Type B pancreatic cell (in vitro differentiated cells): ENCODE measurements at regions not wholly inside any gene's neighbourhood (a gene's known extent, or its start where the extent isn't known, plus 50 kb on each side); places are given as distances from the start of the nearest gene placed in this dataset.

Experiments used
- DNase-seq: peaks from one replicate; pipeline ENCODE4 v3.0.0; 2021; ENCODE audit warnings: mixed read lengths; ENCODE audit not compliant: unreplicated experiment; ENCODE audit errors: extremely low spot score
- H3K27ac Mint-ChIP-seq: 2 replicates; pipeline ENCODE4 v1.8.0; 2021; ENCODE audit warnings: mild to moderate bottlenecking, mixed read lengths
- H3K27me3 Mint-ChIP-seq: 2 replicates; pipeline ENCODE4 v1.8.0; 2021; ENCODE audit warnings: mixed read lengths
- H3K36me3 Mint-ChIP-seq: 2 replicates; pipeline ENCODE4 v1.8.0; 2021; ENCODE audit warnings: mixed read lengths
- H3K4me1 Mint-ChIP-seq: one replicate; pipeline ENCODE4 v1.8.0; 2021; ENCODE audit warnings: mixed read lengths; ENCODE audit not compliant: unreplicated experiment
- H3K4me3 Mint-ChIP-seq: 2 replicates; pipeline ENCODE4 v1.8.0; 2021; ENCODE audit warnings: mild to moderate bottlenecking, mixed read lengths
- H3K9me3 Mint-ChIP-seq: 2 replicates; pipeline ENCODE4 v1.8.0; 2021; ENCODE audit warnings: mixed read lengths
- CTCF ChIP-seq: fragments of 200-600 bp; sonication (generic); conservative IDR thresholded peaks from 2 replicates; pipeline ENCODE4 v1.5.0; 2021; ENCODE audit warnings: antibody characterized with exemption, mild to moderate bottlenecking

- peaks cover 32% of the 10 kb centered on the region for H3K9me3 Mint-ChIP-seq
- H3K36me3 Mint-ChIP-seq: peaks cover 12% of the 10 kb centered on the region
Measured at GRCh38 chr13:33480561-33480960, 195.0 kb upstream of the STARD13 start.

DNA sequence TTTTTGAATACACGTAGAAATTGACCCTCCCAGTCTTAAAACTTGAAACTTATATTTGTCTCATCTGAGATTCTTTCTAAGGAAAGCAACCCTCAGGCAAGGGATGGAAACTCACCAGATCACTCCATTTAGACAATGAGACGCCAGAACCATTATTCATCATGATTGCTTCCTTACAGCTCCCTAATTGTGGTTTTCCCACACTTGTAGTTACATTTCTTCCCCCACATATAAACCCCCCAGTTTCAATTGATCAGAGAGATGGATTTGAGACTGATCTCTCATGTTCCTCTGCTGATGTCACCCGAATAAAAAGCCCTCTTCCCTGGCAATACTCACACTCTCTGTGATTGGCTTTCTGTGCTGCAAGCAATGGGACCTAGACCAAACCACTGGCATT is 197.9 kb upstream of the STARD13 start:
- no peak for DNase-seq
- H3K4me1 Mint-ChIP-seq: no peaks in the 10 kb centered on the region
- peaks cover 7% of the 10 kb centered on the region for H3K36me3 Mint-ChIP-seq
- no peak overlapping the region for H3K4me3 Mint-ChIP-seq
- peaks cover 5% of the 10 kb centered on the region for H3K27me3 Mint-ChIP-seq
- H3K9me3 Mint-ChIP-seq: peaks cover 20% of the 10 kb centered on the region
- no peak for TF ChIP-seq CTCF
- H3K27ac Mint-ChIP-seq: no peak overlapping the region

More at GRCh38 chr13:33480561-33480960, 195.0 kb upstream of the STARD13 start:
- Mint-ChIP-seq H3K27me3 (no peaks in the 10 kb centered on the region), H3K4me3 (no peak overlapping the region), H3K4me1 (no peaks in the 10 kb centered on the region), H3K27ac (no peak overlapping the region)
- no peak for TF ChIP-seq CTCF
- DNase-seq: no peak

DNA sequence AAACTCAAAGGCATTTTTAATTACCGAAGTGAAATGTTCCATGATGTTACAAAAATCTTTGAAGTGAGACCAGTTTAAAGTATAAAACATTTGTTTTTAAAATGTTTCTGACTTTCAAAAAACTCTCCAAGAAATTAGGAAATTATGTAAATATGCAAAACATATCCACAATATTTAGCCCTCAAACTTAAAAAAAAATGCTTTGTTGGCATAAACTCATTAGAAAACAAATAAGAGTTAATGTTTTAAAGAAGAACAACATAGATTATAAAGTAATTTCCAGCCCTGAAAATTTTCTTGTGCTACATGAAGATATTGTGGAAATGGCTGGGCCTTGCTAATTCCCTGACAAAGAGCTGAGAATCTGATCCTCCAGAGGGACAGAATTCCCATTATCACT is 199.7 kb upstream of the STARD13 start:
- Mint-ChIP-seq H3K27ac (no peak overlapping the region), H3K27me3 (peaks cover 5% of the 10 kb centered on the region), H3K4me1 (no peaks in the 10 kb centered on the region), H3K4me3 (no peak overlapping the region), H3K9me3 (peaks cover 16% of the 10 kb centered on the region), H3K36me3 (peaks cover 7% of the 10 kb centered on the region)
- no peak for DNase-seq
- TF ChIP-seq CTCF: no peak

- H3K4me3 Mint-ChIP-seq: no peak overlapping the region
- H3K27ac Mint-ChIP-seq: no peak overlapping the region
- peaks cover 16% of the 10 kb centered on the region for H3K9me3 Mint-ChIP-seq
- H3K36me3 Mint-ChIP-seq: peaks cover 7% of the 10 kb centered on the region
- no peaks in the 10 kb centered on the region for H3K4me1 Mint-ChIP-seq
- peaks cover 5% of the 10 kb centered on the region for H3K27me3 Mint-ChIP-seq
- TF ChIP-seq CTCF: no peak
- no peak for DNase-seq
Measured at GRCh38 chr13:33487575-33488243, 202.2 kb upstream of the STARD13 start.

- peaks cover 2% of the 10 kb centered on the region for H3K36me3 Mint-ChIP-seq
- peaks cover 1% of the 10 kb centered on the region for H3K4me1 Mint-ChIP-seq
- H3K4me3 Mint-ChIP-seq: no peak overlapping the region
- H3K9me3 Mint-ChIP-seq: peaks cover 12% of the 10 kb centered on the region
- peaks cover 5% of the 10 kb centered on the region for H3K27me3 Mint-ChIP-seq
- DNase-seq: no peak
- H3K27ac Mint-ChIP-seq: no peak overlapping the region
- TF ChIP-seq CTCF: no peak
Measured at GRCh38 chr13:33489563-33489962, 204.0 kb upstream of the STARD13 start.
